ENCODE measurements at regions not wholly inside any gene's neighbourhood (a gene's known extent, or its start where the extent isn't known, plus 50 kb on each side); places are given as distances from the start of the nearest gene placed in this dataset.

DNA sequence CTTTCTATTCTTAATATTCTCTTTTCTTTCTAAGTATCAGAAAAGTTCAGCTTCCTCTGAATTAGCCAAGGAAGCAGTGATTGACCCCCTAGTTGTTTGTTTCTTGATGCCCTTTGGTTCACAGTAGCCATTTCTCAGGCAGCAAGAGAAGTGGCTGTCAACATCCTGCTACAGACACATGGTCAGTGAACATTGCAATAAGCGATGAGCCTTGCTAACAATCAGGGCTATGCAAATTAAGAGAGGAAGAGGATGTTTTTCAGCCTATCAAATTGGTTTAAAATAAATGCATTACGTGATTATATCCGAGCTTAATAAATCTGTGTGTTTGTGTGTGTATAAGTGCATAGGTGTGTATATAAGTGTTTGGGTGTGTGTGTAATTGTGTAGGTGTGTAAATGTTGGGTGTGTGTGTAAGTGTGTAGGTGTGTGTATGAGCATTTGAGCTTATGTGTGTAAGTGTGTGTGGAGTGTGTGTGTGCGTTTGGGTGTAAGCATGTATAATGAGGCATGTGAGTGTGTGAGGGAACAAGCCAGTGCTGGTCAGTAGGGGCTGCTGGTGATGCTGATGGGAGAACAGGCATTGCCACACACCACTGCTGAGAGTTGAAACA is 78.1 kb upstream of the XCR1 start:
- Histone ChIP-seq H3K27me3 (replicated peaks; ENCODE audit: insufficient read depth) (no peaks in the 10 kb centered on the region), H3K79me2 (ENCODE audit: insufficient read depth) (no peaks in the 10 kb centered on the region), H3K4me1 (ENCODE audit: insufficient read depth) (no peaks in the 10 kb centered on the region), H3F3A (ENCODE audit: insufficient read depth) (no peaks in the 10 kb centered on the region), H3K27ac (no peak overlapping the region), H3K9ac (no peak overlapping the region), H3K36me3 (ENCODE audit: low read depth) (no peaks in the 10 kb centered on the region), H4K20me1 (ENCODE audit: insufficient read depth) (no peaks in the 10 kb centered on the region), H3K9me3 (ENCODE audit: low read depth) (no peaks in the 10 kb centered on the region), H3K4me3 (no peak overlapping the region), H3K9me2 (ENCODE audit: insufficient read depth) (no peaks in the 10 kb centered on the region), H2AFZ (no peak overlapping the region), H3K4me2 (ENCODE audit: unreplicated experiment) (no peak overlapping the region)
- DNase-seq = no peak
- in situ Hi-C loops (cut with MboI) = no loop called here
- TF ChIP-seq EZH2 (IDR thresholded peaks at IDR 0.05; ENCODE audit: insufficient read depth, poor library complexity, severe bottlenecking) (no peak), EZH2phosphoT487 (IDR thresholded peaks at IDR 0.05; ENCODE audit: insufficient read depth, low read depth) (no peak)
- 74 to 75% methylated on average over 4 of the region's 4 CpGs for WGBS, 2 experiments (ENCODE audit: low coverage in 1 of 2, low lambda C conversion rate in 2 of 2, missing lambda C conversion rate in 2 of 2)

DNA sequence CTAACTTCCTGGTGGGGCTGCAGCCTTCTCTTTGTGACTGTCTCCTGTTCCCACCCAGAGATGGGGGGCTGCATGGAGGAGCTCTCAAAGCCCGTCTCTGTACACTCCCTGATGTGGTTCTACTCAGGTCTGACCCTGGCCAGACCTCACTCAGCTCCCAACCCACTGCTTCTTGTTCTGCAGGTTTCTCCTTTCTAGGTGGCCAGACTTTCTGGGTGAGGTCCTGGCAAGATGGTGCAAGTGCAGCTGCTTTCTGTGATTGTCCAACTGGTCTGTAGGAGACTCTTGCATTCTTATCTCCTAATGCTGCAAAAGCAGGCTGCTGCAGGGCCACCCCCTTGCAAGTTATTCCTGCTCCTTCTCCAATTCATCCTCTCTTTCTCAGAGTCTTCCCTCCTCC is 77.4 kb upstream of the XCR1 start:
- Histone ChIP-seq H4K20me1 (ENCODE audit: insufficient read depth) (no peaks in the 10 kb centered on the region), H3F3A (ENCODE audit: insufficient read depth) (no peaks in the 10 kb centered on the region), H3K27me3 (replicated peaks; ENCODE audit: insufficient read depth) (no peaks in the 10 kb centered on the region), H3K4me3 (no peak overlapping the region), H2AFZ (no peak overlapping the region), H3K4me2 (ENCODE audit: unreplicated experiment) (no peak overlapping the region), H3K27ac (no peak overlapping the region), H3K9me2 (ENCODE audit: insufficient read depth) (no peaks in the 10 kb centered on the region), H3K79me2 (ENCODE audit: insufficient read depth) (no peaks in the 10 kb centered on the region), H3K36me3 (ENCODE audit: low read depth) (no peaks in the 10 kb centered on the region), H3K4me1 (ENCODE audit: insufficient read depth) (no peaks in the 10 kb centered on the region), H3K9ac (no peak overlapping the region), H3K9me3 (ENCODE audit: low read depth) (no peaks in the 10 kb centered on the region)
- in situ Hi-C loops (cut with MboI) = no loop called here
- 60 to 80% methylated on average over 1 of the region's 1 CpG for WGBS, 2 experiments (ENCODE audit: low coverage in 1 of 2, low lambda C conversion rate in 2 of 2, missing lambda C conversion rate in 2 of 2)
- TF ChIP-seq EZH2phosphoT487 (IDR thresholded peaks at IDR 0.05; ENCODE audit: insufficient read depth, low read depth) (no peak), EZH2 (IDR thresholded peaks at IDR 0.05; ENCODE audit: insufficient read depth, poor library complexity, severe bottlenecking) (no peak)
- DNase-seq = no peak

DNA sequence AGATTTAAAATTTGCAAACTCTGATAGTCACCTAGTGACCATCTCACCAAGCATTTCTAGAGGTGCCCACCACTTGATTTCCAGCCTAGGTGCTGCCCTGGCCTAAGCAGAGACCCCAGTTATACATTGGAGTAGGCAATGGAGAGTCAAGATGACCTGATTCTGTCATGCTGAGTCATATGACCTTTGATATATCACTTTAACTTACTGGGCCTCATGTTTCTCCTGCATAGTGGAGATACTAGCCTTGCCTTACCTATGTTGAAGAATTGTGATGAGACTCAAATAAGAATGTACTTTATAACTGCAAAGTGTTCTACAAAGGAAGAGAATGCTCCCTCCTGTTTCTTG is 75.5 kb upstream of the XCR1 start:
- no peaks in the 10 kb centered on the region for H3K27me3 ChIP-seq (replicated peaks; ENCODE audit: insufficient read depth)
- peaks cover 17% of the 10 kb centered on the region for H3F3A ChIP-seq (ENCODE audit: insufficient read depth)
- no peak overlapping the region for H2AFZ ChIP-seq
- no peak for DNase-seq
- H3K36me3 ChIP-seq (ENCODE audit: low read depth) = no peaks in the 10 kb centered on the region
- H3K4me2 ChIP-seq (ENCODE audit: unreplicated experiment) = no peak overlapping the region
- peaks cover 17% of the 10 kb centered on the region for H3K4me1 ChIP-seq (ENCODE audit: insufficient read depth)
- in situ Hi-C loops (cut with MboI) = no loop called here
- H3K9me3 ChIP-seq (ENCODE audit: low read depth) = no peaks in the 10 kb centered on the region
- H3K79me2 ChIP-seq (ENCODE audit: insufficient read depth) = no peaks in the 10 kb centered on the region
- TF ChIP-seq EZH2 (IDR thresholded peaks at IDR 0.05; ENCODE audit: insufficient read depth, poor library complexity, severe bottlenecking) (no peak), EZH2phosphoT487 (IDR thresholded peaks at IDR 0.05; ENCODE audit: insufficient read depth, low read depth) (no peak)
- H3K9me2 ChIP-seq (ENCODE audit: insufficient read depth) = no peaks in the 10 kb centered on the region
- H3K4me3 ChIP-seq = no peak overlapping the region
- no peak overlapping the region for H3K9ac ChIP-seq
- no peak overlapping the region for H3K27ac ChIP-seq
- H4K20me1 ChIP-seq (ENCODE audit: insufficient read depth) = no peaks in the 10 kb centered on the region

DNA sequence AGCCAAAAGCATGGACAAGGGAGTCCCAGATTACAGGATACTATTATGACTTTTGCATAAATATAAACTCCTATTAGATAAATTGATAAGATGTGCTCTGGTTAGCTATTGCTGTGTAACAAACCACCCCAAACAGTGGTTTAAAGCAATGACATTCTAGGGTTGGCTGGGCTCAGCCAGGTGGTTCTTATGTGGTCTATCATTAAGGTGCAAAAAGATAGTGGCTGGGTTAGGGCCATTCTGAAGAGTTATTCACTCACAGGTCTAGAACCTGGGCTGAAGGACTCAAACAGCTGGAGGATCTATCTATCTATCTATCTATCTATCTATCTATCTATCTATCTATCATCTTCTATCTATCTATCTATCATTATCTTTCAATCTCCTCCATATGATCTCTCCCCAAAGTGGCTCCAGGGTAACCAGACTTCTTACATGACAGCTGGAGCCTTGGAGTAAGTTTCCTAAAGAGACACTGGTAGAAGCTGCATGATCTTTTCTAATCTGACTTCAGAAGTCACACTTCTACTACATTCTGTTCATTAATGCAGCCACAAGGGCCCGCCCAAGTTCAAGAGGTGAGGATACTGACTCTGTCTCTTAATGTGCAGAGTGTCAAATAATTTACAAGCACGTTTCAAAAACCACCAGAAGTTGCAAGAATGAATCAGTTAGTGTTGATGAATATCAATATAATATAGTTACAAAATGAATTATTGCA is 74.9 kb upstream of the XCR1 start:
- no peak overlapping the region for H3K4me2 ChIP-seq (ENCODE audit: unreplicated experiment)
- TF ChIP-seq EZH2 (IDR thresholded peaks at IDR 0.05; ENCODE audit: insufficient read depth, poor library complexity, severe bottlenecking) = no peak
- no peak for TF ChIP-seq EZH2phosphoT487 (IDR thresholded peaks at IDR 0.05; ENCODE audit: insufficient read depth, low read depth)
- no peak overlapping the region for H2AFZ ChIP-seq
- no peaks in the 10 kb centered on the region for H3K9me2 ChIP-seq (ENCODE audit: insufficient read depth)
- no peak for DNase-seq
- no peak overlapping the region for H3K4me3 ChIP-seq
- peaks cover 23% of the 10 kb centered on the region for H3F3A ChIP-seq (ENCODE audit: insufficient read depth)
- H3K27ac ChIP-seq = no peak overlapping the region
- no peak overlapping the region for H3K9ac ChIP-seq
- peaks cover 23% of the 10 kb centered on the region for H3K4me1 ChIP-seq (ENCODE audit: insufficient read depth)
- WGBS, 2 experiments (ENCODE audit: low coverage in 1 of 2, low lambda C conversion rate in 2 of 2, missing lambda C conversion rate in 2 of 2) = 75 to 76% methylated on average over 2 of the region's 2 CpGs
- H3K9me3 ChIP-seq (ENCODE audit: low read depth) = no peaks in the 10 kb centered on the region
- in situ Hi-C loops (cut with MboI) = no loop called here
- H3K27me3 ChIP-seq (replicated peaks; ENCODE audit: insufficient read depth) = no peaks in the 10 kb centered on the region
- H4K20me1 ChIP-seq (ENCODE audit: insufficient read depth) = no peaks in the 10 kb centered on the region
- no peaks in the 10 kb centered on the region for H3K36me3 ChIP-seq (ENCODE audit: low read depth)
- H3K79me2 ChIP-seq (ENCODE audit: insufficient read depth) = no peaks in the 10 kb centered on the region
